ENCODE measurements at regions not wholly inside any gene's neighbourhood (a gene's known extent, or its start where the extent isn't known, plus 50 kb on each side); places are given as distances from the start of the nearest gene placed in this dataset.

- no peak for TF ChIP-seq CTCF (IDR thresholded peaks at IDR 0.05 in 8 of 11, conservative IDR thresholded peaks at IDR 0.05 in 3 of 11)
- TF ChIP-seq POLR2A (IDR thresholded peaks at IDR 0.05) = no peak
Measured at GRCh38 chr11:97611345-97611744, 1221.5 kb downstream of the JRKL start.
